ENCODE measurements at regions not wholly inside any gene's neighbourhood (a gene's known extent, or its start where the extent isn't known, plus 50 kb on each side); places are given as distances from the start of the nearest gene placed in this dataset.

DNA sequence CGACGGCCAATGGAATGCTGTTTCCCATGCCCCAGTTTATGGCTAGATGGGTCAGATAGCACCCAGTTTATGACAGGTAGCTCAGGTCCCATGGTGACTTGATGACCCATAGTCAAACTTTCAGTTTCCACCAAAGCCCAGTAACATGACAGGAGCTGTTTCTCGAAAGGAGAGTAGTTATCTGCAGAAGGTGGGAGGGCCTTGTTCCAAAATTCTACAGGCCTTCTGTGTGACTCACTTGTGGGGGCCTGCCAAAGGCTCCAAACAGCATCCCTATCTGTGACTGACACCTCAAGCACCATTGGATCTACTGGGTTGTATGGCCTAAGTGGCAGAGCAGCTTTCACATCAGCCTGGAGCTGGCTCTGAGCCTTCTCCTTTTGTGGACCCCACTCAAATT lies 379.7 kb upstream of the MANEA start:
- TF ChIP-seq, protein P1, sequence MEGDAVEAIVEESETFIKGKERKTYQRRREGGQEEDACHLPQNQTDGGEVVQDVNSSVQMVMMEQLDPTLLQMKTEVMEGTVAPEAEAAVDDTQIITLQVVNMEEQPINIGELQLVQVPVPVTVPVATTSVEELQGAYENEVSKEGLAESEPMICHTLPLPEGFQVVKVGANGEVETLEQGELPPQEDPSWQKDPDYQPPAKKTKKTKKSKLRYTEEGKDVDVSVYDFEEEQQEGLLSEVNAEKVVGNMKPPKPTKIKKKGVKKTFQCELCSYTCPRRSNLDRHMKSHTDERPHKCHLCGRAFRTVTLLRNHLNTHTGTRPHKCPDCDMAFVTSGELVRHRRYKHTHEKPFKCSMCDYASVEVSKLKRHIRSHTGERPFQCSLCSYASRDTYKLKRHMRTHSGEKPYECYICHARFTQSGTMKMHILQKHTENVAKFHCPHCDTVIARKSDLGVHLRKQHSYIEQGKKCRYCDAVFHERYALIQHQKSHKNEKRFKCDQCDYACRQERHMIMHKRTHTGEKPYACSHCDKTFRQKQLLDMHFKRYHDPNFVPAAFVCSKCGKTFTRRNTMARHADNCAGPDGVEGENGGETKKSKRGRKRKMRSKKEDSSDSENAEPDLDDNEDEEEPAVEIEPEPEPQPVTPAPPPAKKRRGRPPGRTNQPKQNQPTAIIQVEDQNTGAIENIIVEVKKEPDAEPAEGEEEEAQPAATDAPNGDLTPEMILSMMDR (IDR thresholded peaks at IDR 0.05; ENCODE audit: insufficient read depth, low read depth, low read length): no peak
- TF ChIP-seq EZH2 (IDR thresholded peaks at IDR 0.05; ENCODE audit: insufficient read depth, low read length): no peak

Data from astrocyte (in vitro differentiated cells and primary cell).